ENCODE measurements at regions not wholly inside any gene's neighbourhood (a gene's known extent, or its start where the extent isn't known, plus 50 kb on each side); places are given as distances from the start of the nearest gene placed in this dataset.

GRCh38 chr4:20443015-20443805 lies 191.5 kb downstream of the SLIT2 start:
- Histone ChIP-seq H3K27ac (ENCODE audit: low read depth, low read length) (no peak overlapping the region), H3K27me3 (ENCODE audit: control insufficient read depth in 1 of 2, insufficient read depth in 2 of 2, low read length in 2 of 2) (no peaks in the 10 kb centered on the region), H3K4me3 (ENCODE audit: low read depth in 1 of 2, low read length in 2 of 2) (no peak overlapping the region), H3K4me1 (ENCODE audit: control insufficient read depth in 1 of 2, insufficient read depth in 2 of 2, low read length in 2 of 2) (no peaks in the 10 kb centered on the region), H3K36me3 (ENCODE audit: control insufficient read depth in 1 of 2, insufficient read depth in 2 of 2, low read length in 2 of 2) (no peaks in the 10 kb centered on the region), H3K9ac (ENCODE audit: low read depth in 1 of 2, low read length in 2 of 2) (no peak overlapping the region), H3K9me3 (ENCODE audit: control insufficient read depth in 1 of 2, low read length in 2 of 2) (no peaks in the 10 kb centered on the region)

GRCh38 chr4:20444599-20445337 lies 193.1 kb downstream of the SLIT2 start:
- Histone ChIP-seq H3K4me3 (ENCODE audit: low read depth in 1 of 2, low read length in 2 of 2) (no peak overlapping the region), H3K36me3 (ENCODE audit: control insufficient read depth in 1 of 2, insufficient read depth in 2 of 2, low read length in 2 of 2) (no peaks in the 10 kb centered on the region), H3K27ac (ENCODE audit: low read depth, low read length) (no peak overlapping the region), H3K9ac (ENCODE audit: low read depth in 1 of 2, low read length in 2 of 2) (no peak overlapping the region), H3K4me1 (ENCODE audit: control insufficient read depth in 1 of 2, insufficient read depth in 2 of 2, low read length in 2 of 2) (no peaks in the 10 kb centered on the region), H3K27me3 (ENCODE audit: control insufficient read depth in 1 of 2, insufficient read depth in 2 of 2, low read length in 2 of 2) (no peaks in the 10 kb centered on the region), H3K9me3 (ENCODE audit: control insufficient read depth in 1 of 2, low read length in 2 of 2) (no peaks in the 10 kb centered on the region)

GRCh38 chr4:20445933-20446723 lies 194.4 kb downstream of the SLIT2 start:
- Histone ChIP-seq H3K9me3 (ENCODE audit: control insufficient read depth in 1 of 2, low read length in 2 of 2) (no peaks in the 10 kb centered on the region), H3K27ac (ENCODE audit: low read depth, low read length) (no peak overlapping the region), H3K4me1 (ENCODE audit: control insufficient read depth in 1 of 2, insufficient read depth in 2 of 2, low read length in 2 of 2) (no peaks in the 10 kb centered on the region), H3K4me3 (ENCODE audit: low read depth in 1 of 2, low read length in 2 of 2) (no peak overlapping the region), H3K9ac (ENCODE audit: low read depth in 1 of 2, low read length in 2 of 2) (no peak overlapping the region), H3K27me3 (ENCODE audit: control insufficient read depth in 1 of 2, insufficient read depth in 2 of 2, low read length in 2 of 2) (no peaks in the 10 kb centered on the region), H3K36me3 (ENCODE audit: control insufficient read depth in 1 of 2, insufficient read depth in 2 of 2, low read length in 2 of 2) (no peaks in the 10 kb centered on the region)

GRCh38 chr4:20447103-20447502 lies 195.4 kb downstream of the SLIT2 start:
- Histone ChIP-seq H3K4me1 (ENCODE audit: control insufficient read depth in 1 of 2, insufficient read depth in 2 of 2, low read length in 2 of 2) (no peaks in the 10 kb centered on the region), H3K27ac (ENCODE audit: low read depth, low read length) (no peak overlapping the region), H3K4me3 (ENCODE audit: low read depth in 1 of 2, low read length in 2 of 2) (no peak overlapping the region), H3K9me3 (ENCODE audit: control insufficient read depth in 1 of 2, low read length in 2 of 2) (no peaks in the 10 kb centered on the region), H3K36me3 (ENCODE audit: control insufficient read depth in 1 of 2, insufficient read depth in 2 of 2, low read length in 2 of 2) (no peaks in the 10 kb centered on the region), H3K27me3 (ENCODE audit: control insufficient read depth in 1 of 2, insufficient read depth in 2 of 2, low read length in 2 of 2) (no peaks in the 10 kb centered on the region), H3K9ac (ENCODE audit: low read depth in 1 of 2, low read length in 2 of 2) (no peak overlapping the region)

- no peaks in the 10 kb centered on the region for H3K27me3 ChIP-seq (ENCODE audit: control insufficient read depth in 1 of 2, insufficient read depth in 2 of 2, low read length in 2 of 2)
- no peak overlapping the region for H3K9ac ChIP-seq (ENCODE audit: low read depth in 1 of 2, low read length in 2 of 2)
- H3K4me1 ChIP-seq (ENCODE audit: control insufficient read depth in 1 of 2, insufficient read depth in 2 of 2, low read length in 2 of 2) = no peaks in the 10 kb centered on the region
- H3K36me3 ChIP-seq (ENCODE audit: control insufficient read depth in 1 of 2, insufficient read depth in 2 of 2, low read length in 2 of 2) = no peaks in the 10 kb centered on the region
- H3K27ac ChIP-seq (ENCODE audit: low read depth, low read length) = no peak overlapping the region
- no peaks in the 10 kb centered on the region for H3K9me3 ChIP-seq (ENCODE audit: control insufficient read depth in 1 of 2, low read length in 2 of 2)
- no peak overlapping the region for H3K4me3 ChIP-seq (ENCODE audit: low read depth in 1 of 2, low read length in 2 of 2)
These were observed 200.3 kb downstream of the SLIT2 start for GRCh38 chr4:20451986-20452385.

- H3K9me3 ChIP-seq (ENCODE audit: control insufficient read depth in 1 of 2, low read length in 2 of 2) = no peaks in the 10 kb centered on the region
- no peaks in the 10 kb centered on the region for H3K4me1 ChIP-seq (ENCODE audit: control insufficient read depth in 1 of 2, insufficient read depth in 2 of 2, low read length in 2 of 2)
- no peak overlapping the region for H3K4me3 ChIP-seq (ENCODE audit: low read depth in 1 of 2, low read length in 2 of 2)
- no peaks in the 10 kb centered on the region for H3K36me3 ChIP-seq (ENCODE audit: control insufficient read depth in 1 of 2, insufficient read depth in 2 of 2, low read length in 2 of 2)
- no peak overlapping the region for H3K27ac ChIP-seq (ENCODE audit: low read depth, low read length)
- H3K27me3 ChIP-seq (ENCODE audit: control insufficient read depth in 1 of 2, insufficient read depth in 2 of 2, low read length in 2 of 2) = no peaks in the 10 kb centered on the region
- H3K9ac ChIP-seq (ENCODE audit: low read depth in 1 of 2, low read length in 2 of 2) = no peak overlapping the region
These were observed 202.8 kb downstream of the SLIT2 start for GRCh38 chr4:20454515-20454914.

- Histone ChIP-seq H3K27me3 (ENCODE audit: control insufficient read depth in 1 of 2, insufficient read depth in 2 of 2, low read length in 2 of 2) (no peaks in the 10 kb centered on the region), H3K4me1 (ENCODE audit: control insufficient read depth in 1 of 2, insufficient read depth in 2 of 2, low read length in 2 of 2) (no peaks in the 10 kb centered on the region), H3K4me3 (ENCODE audit: low read depth in 1 of 2, low read length in 2 of 2) (no peak overlapping the region), H3K9ac (ENCODE audit: low read depth in 1 of 2, low read length in 2 of 2) (no peak overlapping the region), H3K27ac (ENCODE audit: low read depth, low read length) (no peak overlapping the region), H3K36me3 (ENCODE audit: control insufficient read depth in 1 of 2, insufficient read depth in 2 of 2, low read length in 2 of 2) (no peaks in the 10 kb centered on the region), H3K9me3 (ENCODE audit: control insufficient read depth in 1 of 2, low read length in 2 of 2) (no peaks in the 10 kb centered on the region)
These were observed 204.7 kb downstream of the SLIT2 start for GRCh38 chr4:20456407-20456806.

GRCh38 chr4:20462426-20463175 lies 210.9 kb downstream of the SLIT2 start:
- Histone ChIP-seq H3K9ac (ENCODE audit: low read depth in 1 of 2, low read length in 2 of 2) (no peak overlapping the region), H3K4me3 (ENCODE audit: low read depth in 1 of 2, low read length in 2 of 2) (no peak overlapping the region), H3K27me3 (ENCODE audit: control insufficient read depth in 1 of 2, insufficient read depth in 2 of 2, low read length in 2 of 2) (no peaks in the 10 kb centered on the region), H3K36me3 (ENCODE audit: control insufficient read depth in 1 of 2, insufficient read depth in 2 of 2, low read length in 2 of 2) (no peaks in the 10 kb centered on the region), H3K27ac (ENCODE audit: low read depth, low read length) (no peak overlapping the region), H3K4me1 (ENCODE audit: control insufficient read depth in 1 of 2, insufficient read depth in 2 of 2, low read length in 2 of 2) (no peaks in the 10 kb centered on the region), H3K9me3 (ENCODE audit: control insufficient read depth in 1 of 2, low read length in 2 of 2) (no peaks in the 10 kb centered on the region)

- Histone ChIP-seq H3K36me3 (ENCODE audit: control insufficient read depth in 1 of 2, insufficient read depth in 2 of 2, low read length in 2 of 2) (no peaks in the 10 kb centered on the region), H3K27me3 (ENCODE audit: control insufficient read depth in 1 of 2, insufficient read depth in 2 of 2, low read length in 2 of 2) (no peaks in the 10 kb centered on the region), H3K4me3 (ENCODE audit: low read depth in 1 of 2, low read length in 2 of 2) (no peak overlapping the region), H3K9me3 (ENCODE audit: control insufficient read depth in 1 of 2, low read length in 2 of 2) (no peaks in the 10 kb centered on the region), H3K4me1 (ENCODE audit: control insufficient read depth in 1 of 2, insufficient read depth in 2 of 2, low read length in 2 of 2) (no peaks in the 10 kb centered on the region), H3K9ac (ENCODE audit: low read depth in 1 of 2, low read length in 2 of 2) (no peak overlapping the region), H3K27ac (ENCODE audit: low read depth, low read length) (no peak overlapping the region)
These were observed 211.4 kb downstream of the SLIT2 start for GRCh38 chr4:20463176-20463430.

- no peaks in the 10 kb centered on the region for H3K9me3 ChIP-seq (ENCODE audit: control insufficient read depth in 1 of 2, low read length in 2 of 2)
- H3K4me3 ChIP-seq (ENCODE audit: low read depth in 1 of 2, low read length in 2 of 2) = no peak overlapping the region
- no peaks in the 10 kb centered on the region for H3K4me1 ChIP-seq (ENCODE audit: control insufficient read depth in 1 of 2, insufficient read depth in 2 of 2, low read length in 2 of 2)
- no peak overlapping the region for H3K9ac ChIP-seq (ENCODE audit: low read depth in 1 of 2, low read length in 2 of 2)
- H3K27me3 ChIP-seq (ENCODE audit: control insufficient read depth in 1 of 2, insufficient read depth in 2 of 2, low read length in 2 of 2) = no peaks in the 10 kb centered on the region
- H3K27ac ChIP-seq (ENCODE audit: low read depth, low read length) = no peak overlapping the region
- H3K36me3 ChIP-seq (ENCODE audit: control insufficient read depth in 1 of 2, insufficient read depth in 2 of 2, low read length in 2 of 2) = no peaks in the 10 kb centered on the region
These were observed 212.7 kb downstream of the SLIT2 start for GRCh38 chr4:20464381-20464780.
